Endodermal cell (in vitro differentiated cells): ENCODE measurements at regions not wholly inside any gene's neighbourhood (a gene's known extent, or its start where the extent isn't known, plus 50 kb on each side); places are given as distances from the start of the nearest gene placed in this dataset.

ENCODE experiments used
- DNase-seq: peaks from one replicate; pipeline ENCODE4 v3.0.0-alpha.2; 2017
- H3K27ac ChIP-seq: 2 replicates; pipeline ENCODE4 v1.5.1; 2013; ENCODE audit warnings: mild to moderate bottlenecking, low read depth, low read length, moderate library complexity
- H3K27me3 ChIP-seq: 2 replicates; pipeline ENCODE4 v1.6.1; 2013; ENCODE audit warnings: mild to moderate bottlenecking, low read length, moderate library complexity; ENCODE audit not compliant: insufficient read depth, control insufficient read depth, poor library complexity, severe bottlenecking
- H3K36me3 ChIP-seq: 2 replicates; pipeline ENCODE4 v1.7.0; 2013; ENCODE audit warnings: mild to moderate bottlenecking, low read length, moderate library complexity; ENCODE audit not compliant: control insufficient read depth, insufficient read depth
- H3K4me1 ChIP-seq: one replicate; pipeline ENCODE4 v1.7.0; 2013; ENCODE audit warnings: low read length; ENCODE audit not compliant: control insufficient read depth, insufficient read depth
- H3K4me3 ChIP-seq: 2 replicates; pipeline ENCODE4 v1.5.1; 2013; ENCODE audit warnings: mild to moderate bottlenecking, low read length, moderate library complexity
- H3K9ac ChIP-seq: 2 replicates; pipeline ENCODE4 v1.6.1; 2013; ENCODE audit warnings: mild to moderate bottlenecking, low read length, moderate library complexity; ENCODE audit not compliant: poor library complexity, severe bottlenecking; ENCODE audit errors: extremely low read depth
- H3K9me3 ChIP-seq: 2 replicates; pipeline ENCODE4 v1.6.1; 2013; ENCODE audit warnings: mild to moderate bottlenecking, low read length, moderate library complexity; ENCODE audit not compliant: control insufficient read depth
- H3K27ac Mint-ChIP-seq: 2 replicates; pipeline ENCODE4 v1.8.0; 2020; ENCODE audit warnings: mixed read lengths
- H3K27me3 Mint-ChIP-seq: 2 replicates; pipeline ENCODE4 v1.8.0; 2021; ENCODE audit warnings: mild to moderate bottlenecking, mixed read lengths; ENCODE audit not compliant: insufficient read depth
- H3K36me3 Mint-ChIP-seq: 2 replicates; pipeline ENCODE4 v1.8.0; 2020; ENCODE audit warnings: low read depth, mixed read lengths
- H3K4me1 Mint-ChIP-seq: 2 replicates; pipeline ENCODE4 v1.8.0; 2020; ENCODE audit warnings: mixed read lengths
- H3K4me3 Mint-ChIP-seq: 2 replicates; pipeline ENCODE4 v1.8.0; 2020; ENCODE audit warnings: mild to moderate bottlenecking, moderate library complexity, mixed read lengths
- H3K9me3 Mint-ChIP-seq: 2 replicates; pipeline ENCODE4 v1.8.0; 2020; ENCODE audit warnings: mild to moderate bottlenecking, mixed read lengths
- WGBS, 2 experiments: methylation state at CpG; one replicate each; pipeline versions ENCODE4 v1.1.5 to v1.1.7; 2013; ENCODE audit warnings: missing lambda C conversion rate in 2 of 2, mixed read lengths in 1 of 2; ENCODE audit not compliant: insufficient coverage in 1 of 2, insufficient read length in 1 of 2; 5-methylcytosine and 5-hydroxymethylcytosine counted together
- TF ChIP-seq, protein P1 (sequence below): fragments of 200-600 bp; sonication (generic); conservative IDR thresholded peaks from 2 replicates; pipeline ENCODE4 v1.5.0; 2021; ENCODE audit warnings: antibody characterized with exemption, mild to moderate bottlenecking

DNA sequence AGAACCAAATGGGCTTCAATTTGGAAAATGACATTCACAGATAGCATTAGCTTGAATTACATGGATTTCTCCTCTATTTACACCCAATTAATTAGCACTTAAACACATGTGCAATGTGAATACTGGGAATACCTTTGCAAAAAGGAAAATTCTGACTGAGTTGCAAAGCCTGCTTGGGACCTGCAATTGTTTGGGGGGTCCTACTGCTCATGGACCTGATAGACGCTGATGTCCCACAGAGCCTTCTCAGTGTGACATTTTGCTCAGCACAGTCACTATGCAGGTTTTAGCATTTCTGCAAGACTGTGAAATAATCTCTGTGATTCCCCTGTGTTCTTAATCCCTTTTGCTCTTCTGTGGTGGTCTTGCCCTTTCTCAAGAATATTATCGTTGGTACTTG, 101.2 kb upstream of the PGRMC2 start:
- H3K4me3 Mint-ChIP-seq: no peak overlapping the region
- H3K9ac ChIP-seq: no peak overlapping the region

DNA sequence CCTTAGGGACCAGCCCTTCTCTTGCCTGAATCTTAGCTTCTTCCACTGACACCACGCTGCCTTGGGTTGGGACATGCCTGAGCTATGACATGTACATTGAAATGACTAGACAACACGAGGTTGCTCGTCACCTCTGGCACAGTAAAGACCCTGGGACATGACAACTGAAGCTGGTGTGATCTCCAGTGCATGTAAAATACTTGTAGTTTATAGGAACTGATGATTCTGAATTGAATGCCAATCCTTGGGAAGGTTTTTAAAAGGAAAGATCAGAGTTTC, 100.7 kb upstream of the PGRMC2 start:
- Mint-ChIP-seq H3K4me1 (peaks cover 49% of the 10 kb centered on the region), H3K27ac (no peak overlapping the region)

More for the DNA sequence above, 101.2 kb upstream of the PGRMC2 start:
- Mint-ChIP-seq H3K27me3 (peaks cover 19% of the 10 kb centered on the region), H3K4me1 (peaks cover 51% of the 10 kb centered on the region), H3K9me3 (no peaks in the 10 kb centered on the region), H3K36me3 (no peaks in the 10 kb centered on the region), H3K27ac (no peak overlapping the region)
- no peak for DNase-seq
- Histone ChIP-seq H3K9me3 (no peaks in the 10 kb centered on the region), H3K36me3 (no peaks in the 10 kb centered on the region), H3K4me1 (peaks cover 22% of the 10 kb centered on the region), H3K27ac (no peak overlapping the region), H3K27me3 (no peaks in the 10 kb centered on the region), H3K4me3 (no peak overlapping the region)
- WGBS, 2 experiments: 78 to 92% methylated on average over 1 to 2 of the region's 2 CpGs
- TF ChIP-seq, protein P1, sequence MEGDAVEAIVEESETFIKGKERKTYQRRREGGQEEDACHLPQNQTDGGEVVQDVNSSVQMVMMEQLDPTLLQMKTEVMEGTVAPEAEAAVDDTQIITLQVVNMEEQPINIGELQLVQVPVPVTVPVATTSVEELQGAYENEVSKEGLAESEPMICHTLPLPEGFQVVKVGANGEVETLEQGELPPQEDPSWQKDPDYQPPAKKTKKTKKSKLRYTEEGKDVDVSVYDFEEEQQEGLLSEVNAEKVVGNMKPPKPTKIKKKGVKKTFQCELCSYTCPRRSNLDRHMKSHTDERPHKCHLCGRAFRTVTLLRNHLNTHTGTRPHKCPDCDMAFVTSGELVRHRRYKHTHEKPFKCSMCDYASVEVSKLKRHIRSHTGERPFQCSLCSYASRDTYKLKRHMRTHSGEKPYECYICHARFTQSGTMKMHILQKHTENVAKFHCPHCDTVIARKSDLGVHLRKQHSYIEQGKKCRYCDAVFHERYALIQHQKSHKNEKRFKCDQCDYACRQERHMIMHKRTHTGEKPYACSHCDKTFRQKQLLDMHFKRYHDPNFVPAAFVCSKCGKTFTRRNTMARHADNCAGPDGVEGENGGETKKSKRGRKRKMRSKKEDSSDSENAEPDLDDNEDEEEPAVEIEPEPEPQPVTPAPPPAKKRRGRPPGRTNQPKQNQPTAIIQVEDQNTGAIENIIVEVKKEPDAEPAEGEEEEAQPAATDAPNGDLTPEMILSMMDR: no peak

DNA sequence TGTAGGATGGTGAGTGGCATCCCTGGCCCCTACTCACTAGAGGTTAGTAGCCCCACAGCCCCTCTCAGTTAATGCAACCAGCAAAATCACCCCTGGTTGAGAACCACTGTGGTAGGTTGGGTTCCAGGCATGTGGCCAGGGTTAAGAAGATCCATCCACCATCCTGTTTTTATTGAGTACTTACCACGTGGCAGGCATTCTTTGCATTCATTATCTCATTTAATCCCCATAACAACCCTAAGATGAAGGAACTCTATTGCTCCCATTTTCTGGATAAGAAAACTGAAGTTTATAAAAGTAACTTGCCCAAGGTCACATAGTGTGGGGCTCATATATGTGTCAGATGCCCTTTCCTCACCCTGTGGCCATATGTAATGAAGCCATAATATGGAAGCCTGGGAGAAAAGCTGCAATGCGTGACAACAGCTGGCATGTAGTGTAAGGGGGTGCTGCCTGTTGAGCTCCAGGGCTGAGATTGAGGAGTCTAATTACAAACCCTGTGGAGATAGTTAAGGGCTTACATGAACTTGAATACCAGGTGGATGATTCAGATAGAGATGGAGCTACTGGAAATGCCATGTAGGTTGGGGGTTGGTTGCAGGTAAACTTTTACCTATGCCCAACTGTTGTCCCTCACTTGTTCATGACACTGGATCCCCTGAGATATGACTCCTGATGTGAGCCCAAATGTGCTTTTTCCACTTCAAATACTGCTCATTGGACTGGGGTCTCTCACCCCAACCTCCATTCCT, 100.2 kb upstream of the PGRMC2 start:
- Histone ChIP-seq H3K27ac (no peak overlapping the region), H3K27me3 (no peaks in the 10 kb centered on the region), H3K9ac (no peak overlapping the region), H3K4me1 (peaks cover 22% of the 10 kb centered on the region), H3K9me3 (no peaks in the 10 kb centered on the region), H3K4me3 (no peak overlapping the region), H3K36me3 (no peaks in the 10 kb centered on the region)
- Mint-ChIP-seq H3K36me3 (no peaks in the 10 kb centered on the region), H3K27me3 (peaks cover 19% of the 10 kb centered on the region), H3K9me3 (no peaks in the 10 kb centered on the region), H3K4me1 (peaks cover 48% of the 10 kb centered on the region), H3K4me3 (no peak overlapping the region), H3K27ac (no peak overlapping the region)
- WGBS, 2 experiments: 89 to 100% methylated on average over 1 to 2 of the region's 2 CpGs
- no peak for DNase-seq
- TF ChIP-seq, protein P1: no peak

More for the DNA sequence above, 100.7 kb upstream of the PGRMC2 start:
- H3K27me3 ChIP-seq: no peaks in the 10 kb centered on the region
- no peaks in the 10 kb centered on the region for H3K36me3 ChIP-seq
- no peaks in the 10 kb centered on the region for H3K9me3 ChIP-seq
- H3K27ac ChIP-seq: no peak overlapping the region
- H3K9ac ChIP-seq: no peak overlapping the region
- H3K4me3 ChIP-seq: no peak overlapping the region
- TF ChIP-seq, protein P1: no peak
- no peaks in the 10 kb centered on the region for H3K9me3 Mint-ChIP-seq
- H3K4me1 ChIP-seq: peaks cover 22% of the 10 kb centered on the region
- H3K36me3 Mint-ChIP-seq: no peaks in the 10 kb centered on the region
- no peak for DNase-seq
- H3K27me3 Mint-ChIP-seq: peaks cover 19% of the 10 kb centered on the region
- 93 to 96% methylated on average over 3 of the region's 3 CpGs for WGBS, 2 experiments
- H3K4me3 Mint-ChIP-seq: no peak overlapping the region
